ENCODE measurements at regions not wholly inside any gene's neighbourhood (a gene's known extent, or its start where the extent isn't known, plus 50 kb on each side); places are given as distances from the start of the nearest gene placed in this dataset.

- TF ChIP-seq, protein P1, sequence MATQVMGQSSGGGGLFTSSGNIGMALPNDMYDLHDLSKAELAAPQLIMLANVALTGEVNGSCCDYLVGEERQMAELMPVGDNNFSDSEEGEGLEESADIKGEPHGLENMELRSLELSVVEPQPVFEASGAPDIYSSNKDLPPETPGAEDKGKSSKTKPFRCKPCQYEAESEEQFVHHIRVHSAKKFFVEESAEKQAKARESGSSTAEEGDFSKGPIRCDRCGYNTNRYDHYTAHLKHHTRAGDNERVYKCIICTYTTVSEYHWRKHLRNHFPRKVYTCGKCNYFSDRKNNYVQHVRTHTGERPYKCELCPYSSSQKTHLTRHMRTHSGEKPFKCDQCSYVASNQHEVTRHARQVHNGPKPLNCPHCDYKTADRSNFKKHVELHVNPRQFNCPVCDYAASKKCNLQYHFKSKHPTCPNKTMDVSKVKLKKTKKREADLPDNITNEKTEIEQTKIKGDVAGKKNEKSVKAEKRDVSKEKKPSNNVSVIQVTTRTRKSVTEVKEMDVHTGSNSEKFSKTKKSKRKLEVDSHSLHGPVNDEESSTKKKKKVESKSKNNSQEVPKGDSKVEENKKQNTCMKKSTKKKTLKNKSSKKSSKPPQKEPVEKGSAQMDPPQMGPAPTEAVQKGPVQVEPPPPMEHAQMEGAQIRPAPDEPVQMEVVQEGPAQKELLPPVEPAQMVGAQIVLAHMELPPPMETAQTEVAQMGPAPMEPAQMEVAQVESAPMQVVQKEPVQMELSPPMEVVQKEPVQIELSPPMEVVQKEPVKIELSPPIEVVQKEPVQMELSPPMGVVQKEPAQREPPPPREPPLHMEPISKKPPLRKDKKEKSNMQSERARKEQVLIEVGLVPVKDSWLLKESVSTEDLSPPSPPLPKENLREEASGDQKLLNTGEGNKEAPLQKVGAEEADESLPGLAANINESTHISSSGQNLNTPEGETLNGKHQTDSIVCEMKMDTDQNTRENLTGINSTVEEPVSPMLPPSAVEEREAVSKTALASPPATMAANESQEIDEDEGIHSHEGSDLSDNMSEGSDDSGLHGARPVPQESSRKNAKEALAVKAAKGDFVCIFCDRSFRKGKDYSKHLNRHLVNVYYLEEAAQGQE (IDR thresholded peaks at IDR 0.05; ENCODE audit: insufficient replicate concordance, low read depth): no peak
- no peak for TF ChIP-seq CTCF (IDR thresholded peaks at IDR 0.05; ENCODE audit: insufficient read depth, low read length)
- TF ChIP-seq POLR2AphosphoS5 (IDR thresholded peaks at IDR 0.05; ENCODE audit: low read depth): no peak
- TF ChIP-seq SPI1 (IDR thresholded peaks at IDR 0.05; ENCODE audit: borderline replicate concordance, low read depth): no peak
Measured at GRCh38 chr20:48404598-48404997, 423.2 kb downstream of the PREX1 start.
